Cardiac fibroblast (primary cell): ENCODE measurements at regions not wholly inside any gene's neighbourhood (a gene's known extent, or its start where the extent isn't known, plus 50 kb on each side); places are given as distances from the start of the nearest gene placed in this dataset.

Experiments
- DNase-seq, 2 donors: peaks; one replicate each; pipeline versions ENCODE4 v3.0.0 to v3.0.0-alpha.2; 2010; ENCODE audit warnings: low read depth in 2 of 2
- H3K4me3 ChIP-seq, 2 donors: replicated peaks in 1 of 2; 1 replicate in 1 of 2; 2 replicates in 1 of 2; pipeline ENCODE4 v1.5.1; 2011; ENCODE audit warnings: low read depth in 2 of 2, low read length in 2 of 2, mild to moderate bottlenecking in 2 of 2, moderate library complexity in 1 of 2
- TF ChIP-seq, protein P1 (sequence below): IDR thresholded peaks from one replicate; pipeline ENCODE4 v1.5.1; 2011; ENCODE audit warnings: low read depth, mild to moderate bottlenecking, low read length, inconsistent platforms

DNA sequence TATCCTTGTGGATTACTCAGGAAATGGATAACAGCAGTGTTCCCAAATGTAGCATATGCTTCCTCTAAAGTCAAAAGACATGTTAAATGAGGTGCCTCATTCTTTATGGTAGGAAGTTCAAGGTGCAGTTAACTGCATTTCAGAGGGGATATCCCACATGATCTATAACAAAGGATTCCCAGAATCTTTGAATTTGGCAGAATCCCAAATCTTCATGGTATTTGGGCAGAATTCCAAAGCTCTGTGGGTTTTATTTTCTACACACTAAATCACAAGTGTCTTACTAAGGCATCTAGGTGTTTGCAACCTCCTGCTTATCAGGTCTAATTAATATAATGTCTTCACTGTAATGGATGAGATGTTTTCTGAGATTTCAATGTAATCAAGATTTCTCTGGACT lies 364.3 kb upstream of the MAN1A1 start:
- H3K4me3 ChIP-seq, result no peak overlapping the region
- TF ChIP-seq, protein P1, sequence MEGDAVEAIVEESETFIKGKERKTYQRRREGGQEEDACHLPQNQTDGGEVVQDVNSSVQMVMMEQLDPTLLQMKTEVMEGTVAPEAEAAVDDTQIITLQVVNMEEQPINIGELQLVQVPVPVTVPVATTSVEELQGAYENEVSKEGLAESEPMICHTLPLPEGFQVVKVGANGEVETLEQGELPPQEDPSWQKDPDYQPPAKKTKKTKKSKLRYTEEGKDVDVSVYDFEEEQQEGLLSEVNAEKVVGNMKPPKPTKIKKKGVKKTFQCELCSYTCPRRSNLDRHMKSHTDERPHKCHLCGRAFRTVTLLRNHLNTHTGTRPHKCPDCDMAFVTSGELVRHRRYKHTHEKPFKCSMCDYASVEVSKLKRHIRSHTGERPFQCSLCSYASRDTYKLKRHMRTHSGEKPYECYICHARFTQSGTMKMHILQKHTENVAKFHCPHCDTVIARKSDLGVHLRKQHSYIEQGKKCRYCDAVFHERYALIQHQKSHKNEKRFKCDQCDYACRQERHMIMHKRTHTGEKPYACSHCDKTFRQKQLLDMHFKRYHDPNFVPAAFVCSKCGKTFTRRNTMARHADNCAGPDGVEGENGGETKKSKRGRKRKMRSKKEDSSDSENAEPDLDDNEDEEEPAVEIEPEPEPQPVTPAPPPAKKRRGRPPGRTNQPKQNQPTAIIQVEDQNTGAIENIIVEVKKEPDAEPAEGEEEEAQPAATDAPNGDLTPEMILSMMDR, result no peak
- peak in 1 of 2 donors; percentile 2 for DNase-seq

DNA sequence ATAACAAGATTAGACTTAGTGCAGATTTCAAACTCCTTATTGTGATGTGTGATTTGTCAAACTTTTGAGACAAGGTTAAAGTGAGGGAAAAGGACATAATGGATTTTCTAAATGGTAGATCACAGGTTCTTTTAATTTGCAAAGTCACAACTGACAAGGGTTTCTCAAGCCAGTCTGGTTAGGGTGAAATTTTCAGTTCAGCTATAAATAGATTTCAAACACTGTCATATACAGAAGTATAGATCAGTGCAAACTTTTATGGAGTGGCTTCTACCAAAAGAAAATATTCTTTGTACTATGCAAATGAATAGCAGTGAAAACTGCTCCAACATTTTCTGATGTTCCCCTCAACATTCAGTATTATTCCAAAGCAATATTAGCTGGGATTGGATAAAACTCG lies 337.1 kb upstream of the MAN1A1 start:
- TF ChIP-seq, protein P1, result no peak
- no peak overlapping the region for H3K4me3 ChIP-seq
- no peak for DNase-seq

DNA sequence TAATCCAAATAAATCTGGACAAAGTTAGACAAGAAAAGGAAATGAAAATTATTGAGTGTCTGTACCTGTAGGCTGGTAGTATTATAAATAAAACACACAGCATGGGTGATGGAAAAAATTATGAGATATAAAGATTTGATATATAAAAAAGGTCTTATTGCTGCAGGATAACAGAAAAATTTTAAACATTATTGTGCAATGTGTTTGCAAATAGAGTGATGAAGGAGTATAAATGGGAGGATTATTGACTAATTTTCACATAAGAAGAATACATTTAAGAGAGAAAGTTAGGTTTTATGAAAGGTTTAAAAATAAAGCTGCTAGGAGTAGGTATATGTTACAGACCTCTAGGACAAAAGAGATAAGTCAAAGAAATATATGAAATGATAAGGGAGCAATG lies 336.7 kb upstream of the MAN1A1 start:
- DNase-seq, result no peak
- H3K4me3 ChIP-seq, result no peak overlapping the region
- TF ChIP-seq, protein P1, result no peak

DNA sequence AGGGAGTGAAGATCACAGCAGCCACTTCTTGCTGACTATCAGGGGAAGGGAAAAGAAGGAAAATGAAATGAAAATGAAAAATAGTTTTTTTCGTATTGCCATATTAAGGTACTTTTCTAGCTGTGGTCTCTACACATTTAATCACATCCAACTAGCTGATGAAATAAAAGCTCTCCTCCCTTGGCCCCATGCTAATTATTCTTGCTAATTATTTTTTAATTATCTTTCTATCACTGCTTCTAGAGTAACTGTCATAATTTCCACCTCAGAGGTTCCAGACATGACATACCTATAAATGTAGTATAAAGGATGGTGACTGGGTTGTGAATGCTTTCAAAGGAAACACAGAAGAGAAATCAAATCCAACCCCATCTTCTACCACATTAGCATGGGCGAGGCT lies 334.1 kb upstream of the MAN1A1 start:
- TF ChIP-seq, protein P1, result no peak
- DNase-seq, result no peak
- no peak overlapping the region for H3K4me3 ChIP-seq

DNA sequence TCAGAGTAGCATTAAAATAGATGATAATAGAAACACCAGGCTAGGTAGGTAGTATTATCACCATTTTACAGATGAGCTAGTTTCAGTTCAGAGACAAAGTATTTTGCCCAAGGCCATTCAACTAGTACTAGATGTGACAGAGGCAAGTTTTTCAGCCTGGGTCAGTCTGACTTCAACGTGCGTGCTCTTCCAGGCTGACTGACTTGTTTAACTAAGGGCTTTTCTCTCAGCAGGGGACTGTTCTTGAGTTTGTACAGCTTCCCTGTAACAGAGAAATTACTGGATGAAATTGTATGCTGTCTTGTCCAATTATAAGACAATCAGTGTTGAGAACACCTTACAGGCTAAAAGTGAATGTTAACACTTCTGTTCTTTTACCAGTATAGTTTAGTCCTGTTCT lies 333.5 kb upstream of the MAN1A1 start:
- DNase-seq, result no peak

DNA sequence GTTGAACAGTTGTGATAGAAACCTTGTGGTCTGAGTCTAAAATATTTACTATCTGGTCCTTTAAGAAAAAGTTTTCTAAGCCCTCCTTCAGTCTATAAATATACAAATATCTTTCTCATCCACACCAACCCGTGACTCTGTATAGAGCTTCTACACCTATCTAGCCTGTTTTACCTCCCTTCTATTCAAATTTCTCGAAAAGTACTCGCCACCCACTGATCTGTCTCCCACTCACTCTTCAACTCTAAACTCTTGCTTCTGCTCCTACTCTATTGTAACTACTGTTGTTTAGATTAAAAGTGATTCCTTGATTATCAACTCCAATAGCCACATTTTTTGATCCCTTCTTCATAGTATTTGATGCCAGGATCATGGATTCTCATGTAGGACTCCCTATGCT lies 329.4 kb upstream of the MAN1A1 start:
- TF ChIP-seq, protein P1, result no peak
- no peak overlapping the region for H3K4me3 ChIP-seq
- no peak for DNase-seq

More for the DNA sequence above, 333.5 kb upstream of the MAN1A1 start:
- TF ChIP-seq, protein P1, result no peak
- no peak overlapping the region for H3K4me3 ChIP-seq

DNA sequence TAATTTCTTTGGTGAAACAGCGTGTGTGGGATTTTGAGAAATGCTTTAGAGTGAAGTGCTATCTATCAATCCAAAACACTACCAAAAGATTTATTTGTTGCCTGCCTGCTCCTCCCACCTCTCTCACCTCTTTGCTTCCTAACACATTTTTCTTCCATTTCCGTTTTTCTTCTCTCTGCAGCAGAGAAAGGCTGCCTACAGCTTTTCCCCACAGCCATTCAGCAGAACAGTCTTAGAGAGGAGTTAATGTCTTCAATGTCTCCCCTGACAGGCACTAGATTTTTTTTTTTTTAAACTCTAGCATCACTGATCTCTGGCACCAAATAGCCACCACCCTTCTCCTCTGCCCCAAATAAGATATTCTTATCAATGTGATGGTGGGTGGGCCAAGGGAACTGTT lies 327.8 kb upstream of the MAN1A1 start:
- DNase-seq, result no peak
- TF ChIP-seq, protein P1, result no peak
- no peak overlapping the region for H3K4me3 ChIP-seq
